ENCODE measurements at regions not wholly inside any gene's neighbourhood (a gene's known extent, or its start where the extent isn't known, plus 50 kb on each side); places are given as distances from the start of the nearest gene placed in this dataset.
A peak's percentile ranks its signal among the peaks of the same experiment; 100 is the strongest.

GRCh38 chr9:90053027-90053426, 448.2 kb downstream of the GADD45G start:
- TF ChIP-seq ETV6 (conservative IDR thresholded peaks at IDR 0.05 in 1 of 2, IDR thresholded peaks at IDR 0.05 in 1 of 2; ENCODE audit: borderline replicate concordance in 1 of 2, low read depth in 1 of 2) (no peak), EGR1 (IDR thresholded peaks at IDR 0.05; ENCODE audit: borderline replicate concordance in 1 of 2, low read depth in 2 of 2, low read length in 2 of 2) (no peak), ESRRA (IDR thresholded peaks at IDR 0.05; ENCODE audit: low read length) (no peak), BHLHE40 (IDR thresholded peaks at IDR 0.05; ENCODE audit: borderline replicate concordance in 1 of 2, low read depth in 2 of 2, low read length in 1 of 2) (no peak), ZZZ3 (IDR thresholded peaks at IDR 0.05; ENCODE audit: control insufficient read depth, insufficient read length, low read depth) (no peak), POLR2AphosphoS5 (IDR thresholded peaks at IDR 0.05; ENCODE audit: low read length) (no peak), POLR2A (IDR thresholded peaks at IDR 0.05; ENCODE audit: low read depth, low read length) (no peak)
- TF ChIP-seq, protein P1, sequence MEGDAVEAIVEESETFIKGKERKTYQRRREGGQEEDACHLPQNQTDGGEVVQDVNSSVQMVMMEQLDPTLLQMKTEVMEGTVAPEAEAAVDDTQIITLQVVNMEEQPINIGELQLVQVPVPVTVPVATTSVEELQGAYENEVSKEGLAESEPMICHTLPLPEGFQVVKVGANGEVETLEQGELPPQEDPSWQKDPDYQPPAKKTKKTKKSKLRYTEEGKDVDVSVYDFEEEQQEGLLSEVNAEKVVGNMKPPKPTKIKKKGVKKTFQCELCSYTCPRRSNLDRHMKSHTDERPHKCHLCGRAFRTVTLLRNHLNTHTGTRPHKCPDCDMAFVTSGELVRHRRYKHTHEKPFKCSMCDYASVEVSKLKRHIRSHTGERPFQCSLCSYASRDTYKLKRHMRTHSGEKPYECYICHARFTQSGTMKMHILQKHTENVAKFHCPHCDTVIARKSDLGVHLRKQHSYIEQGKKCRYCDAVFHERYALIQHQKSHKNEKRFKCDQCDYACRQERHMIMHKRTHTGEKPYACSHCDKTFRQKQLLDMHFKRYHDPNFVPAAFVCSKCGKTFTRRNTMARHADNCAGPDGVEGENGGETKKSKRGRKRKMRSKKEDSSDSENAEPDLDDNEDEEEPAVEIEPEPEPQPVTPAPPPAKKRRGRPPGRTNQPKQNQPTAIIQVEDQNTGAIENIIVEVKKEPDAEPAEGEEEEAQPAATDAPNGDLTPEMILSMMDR (IDR thresholded peaks at IDR 0.05 in 2 of 3, conservative IDR thresholded peaks at IDR 0.05 in 1 of 3; ENCODE audit: control insufficient read depth in 2 of 3, extremely low read depth in 1 of 3, insufficient read depth in 1 of 3, low read depth in 3 of 3, low read length in 3 of 3), result peak; percentile 18 to 37 (median 20); a peak in 2 of 6 replicates
- TF ChIP-seq, protein P2, sequence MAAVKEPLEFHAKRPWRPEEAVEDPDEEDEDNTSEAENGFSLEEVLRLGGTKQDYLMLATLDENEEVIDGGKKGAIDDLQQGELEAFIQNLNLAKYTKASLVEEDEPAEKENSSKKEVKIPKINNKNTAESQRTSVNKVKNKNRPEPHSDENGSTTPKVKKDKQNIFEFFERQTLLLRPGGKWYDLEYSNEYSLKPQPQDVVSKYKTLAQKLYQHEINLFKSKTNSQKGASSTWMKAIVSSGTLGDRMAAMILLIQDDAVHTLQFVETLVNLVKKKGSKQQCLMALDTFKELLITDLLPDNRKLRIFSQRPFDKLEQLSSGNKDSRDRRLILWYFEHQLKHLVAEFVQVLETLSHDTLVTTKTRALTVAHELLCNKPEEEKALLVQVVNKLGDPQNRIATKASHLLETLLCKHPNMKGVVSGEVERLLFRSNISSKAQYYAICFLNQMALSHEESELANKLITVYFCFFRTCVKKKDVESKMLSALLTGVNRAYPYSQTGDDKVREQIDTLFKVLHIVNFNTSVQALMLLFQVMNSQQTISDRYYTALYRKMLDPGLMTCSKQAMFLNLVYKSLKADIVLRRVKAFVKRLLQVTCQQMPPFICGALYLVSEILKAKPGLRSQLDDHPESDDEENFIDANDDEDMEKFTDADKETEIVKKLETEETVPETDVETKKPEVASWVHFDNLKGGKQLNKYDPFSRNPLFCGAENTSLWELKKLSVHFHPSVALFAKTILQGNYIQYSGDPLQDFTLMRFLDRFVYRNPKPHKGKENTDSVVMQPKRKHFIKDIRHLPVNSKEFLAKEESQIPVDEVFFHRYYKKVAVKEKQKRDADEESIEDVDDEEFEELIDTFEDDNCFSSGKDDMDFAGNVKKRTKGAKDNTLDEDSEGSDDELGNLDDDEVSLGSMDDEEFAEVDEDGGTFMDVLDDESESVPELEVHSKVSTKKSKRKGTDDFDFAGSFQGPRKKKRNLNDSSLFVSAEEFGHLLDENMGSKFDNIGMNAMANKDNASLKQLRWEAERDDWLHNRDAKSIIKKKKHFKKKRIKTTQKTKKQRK (IDR thresholded peaks at IDR 0.05; ENCODE audit: low read depth, low read length), result no peak
